ENCODE measurements at regions not wholly inside any gene's neighbourhood (a gene's known extent, or its start where the extent isn't known, plus 50 kb on each side); places are given as distances from the start of the nearest gene placed in this dataset.
A peak's percentile ranks its signal among the peaks of the same experiment; 100 is the strongest.

- no peaks in the 10 kb centered on the region for H3K36me3 Mint-ChIP-seq
- no CpG with 5 or more reads among the region's 3 CpGs for WGBS (ENCODE audit: insufficient coverage)
- H3K27me3 Mint-ChIP-seq (ENCODE audit: low read depth in 2 of 2): no peaks in the 10 kb centered on the region
- H3K9me3 Mint-ChIP-seq: no peaks in the 10 kb centered on the region
- DNase-seq (no peak), ATAC-seq (no peak)
- TF ChIP-seq, protein P1, sequence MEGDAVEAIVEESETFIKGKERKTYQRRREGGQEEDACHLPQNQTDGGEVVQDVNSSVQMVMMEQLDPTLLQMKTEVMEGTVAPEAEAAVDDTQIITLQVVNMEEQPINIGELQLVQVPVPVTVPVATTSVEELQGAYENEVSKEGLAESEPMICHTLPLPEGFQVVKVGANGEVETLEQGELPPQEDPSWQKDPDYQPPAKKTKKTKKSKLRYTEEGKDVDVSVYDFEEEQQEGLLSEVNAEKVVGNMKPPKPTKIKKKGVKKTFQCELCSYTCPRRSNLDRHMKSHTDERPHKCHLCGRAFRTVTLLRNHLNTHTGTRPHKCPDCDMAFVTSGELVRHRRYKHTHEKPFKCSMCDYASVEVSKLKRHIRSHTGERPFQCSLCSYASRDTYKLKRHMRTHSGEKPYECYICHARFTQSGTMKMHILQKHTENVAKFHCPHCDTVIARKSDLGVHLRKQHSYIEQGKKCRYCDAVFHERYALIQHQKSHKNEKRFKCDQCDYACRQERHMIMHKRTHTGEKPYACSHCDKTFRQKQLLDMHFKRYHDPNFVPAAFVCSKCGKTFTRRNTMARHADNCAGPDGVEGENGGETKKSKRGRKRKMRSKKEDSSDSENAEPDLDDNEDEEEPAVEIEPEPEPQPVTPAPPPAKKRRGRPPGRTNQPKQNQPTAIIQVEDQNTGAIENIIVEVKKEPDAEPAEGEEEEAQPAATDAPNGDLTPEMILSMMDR (IDR thresholded peaks at IDR 0.05): no peak
- no peak overlapping the region for H3K27ac Mint-ChIP-seq
- H3K4me3 Mint-ChIP-seq: no peak overlapping the region
- H3K4me3 ChIP-seq (ENCODE audit: low read length): no peak overlapping the region
- no peaks in the 10 kb centered on the region for H3K4me1 Mint-ChIP-seq
- H3K4me1 ChIP-seq (ENCODE audit: control insufficient read depth, insufficient read depth, low read length): no peaks in the 10 kb centered on the region
- intact Hi-C loops (cut with micrococcal nuclease): no loop called here
- no peak overlapping the region for H3K27ac ChIP-seq (ENCODE audit: low read length)
- H3K36me3 ChIP-seq (ENCODE audit: control insufficient read depth, insufficient read depth, low read length): no peaks in the 10 kb centered on the region
- no peaks in the 10 kb centered on the region for H3K9me3 ChIP-seq (ENCODE audit: control insufficient read depth, insufficient read depth, low read length)
- no peaks in the 10 kb centered on the region for H3K27me3 ChIP-seq (ENCODE audit: control insufficient read depth, insufficient read depth, low read length)
These were observed 151.3 kb upstream of the FAM47C start for GRCh38 chrX:36856849-36857248.

DNA sequence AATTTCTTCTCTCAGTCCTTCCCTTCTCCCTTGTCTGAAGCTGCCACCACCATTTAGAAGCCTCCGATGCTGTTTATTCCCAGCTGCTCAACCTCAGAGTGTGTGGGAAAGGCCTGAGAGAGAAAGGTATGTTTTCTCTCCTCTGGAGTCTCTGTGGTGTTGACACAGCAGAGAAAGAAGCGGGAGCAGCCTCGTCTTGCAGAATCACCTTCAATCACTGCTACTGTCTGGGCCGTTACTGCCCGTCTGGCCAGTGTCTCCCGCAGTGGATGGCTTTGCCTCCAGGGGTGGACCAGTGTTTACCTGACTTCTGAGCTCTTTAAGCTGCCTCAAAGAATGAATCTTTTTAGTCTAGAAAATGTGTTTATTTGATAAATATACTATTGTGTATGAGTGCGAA, 148.9 kb upstream of the FAM47C start:
- H3K27me3 Mint-ChIP-seq (ENCODE audit: low read depth in 2 of 2): no peaks in the 10 kb centered on the region
- H3K27ac Mint-ChIP-seq: no peak overlapping the region
- no peaks in the 10 kb centered on the region for H3K9me3 ChIP-seq (ENCODE audit: control insufficient read depth, insufficient read depth, low read length)
- H3K36me3 ChIP-seq (ENCODE audit: control insufficient read depth, insufficient read depth, low read length): no peaks in the 10 kb centered on the region
- no peak overlapping the region for H3K4me3 Mint-ChIP-seq
- TF ChIP-seq, protein P1 (IDR thresholded peaks at IDR 0.05): no peak
- H3K27ac ChIP-seq (ENCODE audit: low read length): no peak overlapping the region
- H3K4me1 ChIP-seq (ENCODE audit: control insufficient read depth, insufficient read depth, low read length): no peaks in the 10 kb centered on the region
- intact Hi-C loops (cut with micrococcal nuclease): no loop called here
- no peaks in the 10 kb centered on the region for H3K9me3 Mint-ChIP-seq
- 68% methylated on average over 6 of the region's 7 CpGs for WGBS (ENCODE audit: insufficient coverage)
- H3K4me1 Mint-ChIP-seq: no peaks in the 10 kb centered on the region
- no peak for DNase-seq
- no peak overlapping the region for H3K4me3 ChIP-seq (ENCODE audit: low read length)
- no peak for ATAC-seq
- no peaks in the 10 kb centered on the region for H3K36me3 Mint-ChIP-seq
- H3K27me3 ChIP-seq (ENCODE audit: control insufficient read depth, insufficient read depth, low read length): no peaks in the 10 kb centered on the region

- no peak overlapping the region for H3K27ac Mint-ChIP-seq
- TF ChIP-seq, protein P1 (IDR thresholded peaks at IDR 0.05): no peak
- intact Hi-C loops (cut with micrococcal nuclease): no loop called here
- H3K27me3 ChIP-seq (ENCODE audit: control insufficient read depth, insufficient read depth, low read length): no peaks in the 10 kb centered on the region
- H3K9me3 Mint-ChIP-seq: no peaks in the 10 kb centered on the region
- no peak overlapping the region for H3K4me3 ChIP-seq (ENCODE audit: low read length)
- no peak for ATAC-seq
- H3K36me3 ChIP-seq (ENCODE audit: control insufficient read depth, insufficient read depth, low read length): no peaks in the 10 kb centered on the region
- no peak overlapping the region for H3K4me3 Mint-ChIP-seq
- no peaks in the 10 kb centered on the region for H3K36me3 Mint-ChIP-seq
- H3K4me1 Mint-ChIP-seq: no peaks in the 10 kb centered on the region
- H3K27ac ChIP-seq (ENCODE audit: low read length): no peak overlapping the region
- no peak for DNase-seq
- H3K4me1 ChIP-seq (ENCODE audit: control insufficient read depth, insufficient read depth, low read length): no peaks in the 10 kb centered on the region
- no peaks in the 10 kb centered on the region for H3K9me3 ChIP-seq (ENCODE audit: control insufficient read depth, insufficient read depth, low read length)
- H3K27me3 Mint-ChIP-seq (ENCODE audit: low read depth in 2 of 2): peaks cover 0 to 7% of the 10 kb centered on the region in 2 donors
These were observed 146.6 kb upstream of the FAM47C start for GRCh38 chrX:36861601-36862000.

DNA sequence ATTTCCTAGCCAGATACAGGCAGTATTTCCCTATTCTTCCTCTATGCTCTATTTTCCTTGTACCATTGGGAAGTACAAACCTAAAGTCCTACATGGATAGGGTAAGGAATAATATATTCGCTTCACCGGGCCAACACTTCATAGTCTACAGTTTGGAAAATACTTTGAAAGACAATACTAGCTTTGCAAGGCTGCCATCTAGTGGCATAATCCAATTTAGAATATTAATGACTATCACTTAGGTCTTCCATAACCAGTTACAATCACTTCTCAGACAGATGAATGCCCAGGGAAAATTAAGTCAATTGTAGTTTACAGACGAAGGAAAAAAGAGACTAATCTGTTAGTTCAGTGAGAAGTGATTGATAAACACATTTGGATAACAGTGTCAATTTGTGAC, 141.0 kb upstream of the FAM47C start:
- peak in 1 of 2 donors; percentile 1 for DNase-seq
- peaks cover 0 to 2% of the 10 kb centered on the region in 2 donors for H3K9me3 Mint-ChIP-seq
- H3K36me3 Mint-ChIP-seq: no peaks in the 10 kb centered on the region
- no peaks in the 10 kb centered on the region for H3K27me3 ChIP-seq (ENCODE audit: control insufficient read depth, insufficient read depth, low read length)
- no peaks in the 10 kb centered on the region for H3K9me3 ChIP-seq (ENCODE audit: control insufficient read depth, insufficient read depth, low read length)
- ATAC-seq: no peak
- no peak overlapping the region for H3K27ac ChIP-seq (ENCODE audit: low read length)
- TF ChIP-seq, protein P1 (IDR thresholded peaks at IDR 0.05): no peak
- H3K27me3 Mint-ChIP-seq (ENCODE audit: low read depth in 2 of 2): peaks cover 0 to 13% of the 10 kb centered on the region in 2 donors
- intact Hi-C loops (cut with micrococcal nuclease): no loop called here
- no peak overlapping the region for H3K27ac Mint-ChIP-seq
- 0% methylated on average over 1 of the region's 3 CpGs for WGBS (ENCODE audit: insufficient coverage)
- H3K4me1 ChIP-seq (ENCODE audit: control insufficient read depth, insufficient read depth, low read length): no peaks in the 10 kb centered on the region
- H3K36me3 ChIP-seq (ENCODE audit: control insufficient read depth, insufficient read depth, low read length): no peaks in the 10 kb centered on the region
- no peaks in the 10 kb centered on the region for H3K4me1 Mint-ChIP-seq
- H3K4me3 Mint-ChIP-seq: no peak overlapping the region
- no peak overlapping the region for H3K4me3 ChIP-seq (ENCODE audit: low read length)
